Erythroblast (primary cell): ENCODE measurements at regions not wholly inside any gene's neighbourhood (a gene's known extent, or its start where the extent isn't known, plus 50 kb on each side); places are given as distances from the start of the nearest gene placed in this dataset.
A peak's percentile ranks its signal among the peaks of the same experiment; 100 is the strongest.

Source experiments
- GATA1 ChIP-seq: IDR thresholded peaks from 2 replicates; pipeline ENCODE4 v1.6.1; 2011; ENCODE audit warnings: low read depth, mild to moderate bottlenecking, control low read depth, low read length, moderate library complexity
- POLR2A ChIP-seq: IDR thresholded peaks from 2 replicates; pipeline ENCODE4 v1.6.1; 2011; ENCODE audit warnings: mild to moderate bottlenecking, low read length

DNA sequence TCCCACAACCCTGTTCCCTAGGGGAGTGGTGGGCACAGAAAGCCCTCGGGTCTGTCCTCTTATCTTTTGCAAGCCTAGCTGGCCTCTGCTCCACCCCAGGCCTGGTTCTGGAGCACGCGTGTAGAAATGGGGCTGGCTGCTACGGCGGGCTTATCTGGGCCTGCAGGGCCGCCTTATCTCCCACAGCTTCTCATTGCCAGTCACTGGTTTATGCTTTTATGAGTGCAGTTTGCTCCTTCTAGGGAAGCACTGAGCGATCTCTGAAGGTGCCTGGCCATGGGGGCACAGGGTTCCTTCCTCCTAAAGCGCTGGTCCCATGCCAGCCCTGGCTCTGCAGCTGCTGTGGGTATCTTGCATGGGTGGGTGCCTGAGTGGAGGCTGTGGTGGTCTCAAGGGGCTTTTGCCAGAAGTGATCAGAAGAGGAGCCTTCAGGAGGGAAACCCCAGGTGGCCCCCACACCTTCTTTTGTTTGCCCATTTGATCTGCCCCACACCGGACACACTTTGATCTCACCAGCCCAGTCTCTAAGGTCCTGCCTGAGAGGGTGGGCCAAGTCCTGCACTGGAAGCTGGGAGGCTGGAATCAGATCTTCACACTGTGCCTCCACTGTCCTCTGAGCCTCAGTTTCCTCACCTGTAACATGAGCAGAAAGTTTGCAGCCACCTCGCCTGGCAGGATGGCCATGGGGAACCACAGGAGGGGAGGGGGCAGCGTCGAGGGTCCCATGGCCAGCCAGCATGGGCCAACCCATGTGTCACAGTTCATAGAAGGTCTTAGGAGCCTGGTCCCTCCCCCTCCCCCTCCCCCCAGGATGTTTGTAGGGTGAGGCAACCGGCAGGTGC lies 86.6 kb upstream of the FGF3 start:
- TF ChIP-seq POLR2A (no peak), GATA1 (peak; percentile 96)
